K562 (cell line): ENCODE measurements at regions not wholly inside any gene's neighbourhood (a gene's known extent, or its start where the extent isn't known, plus 50 kb on each side); places are given as distances from the start of the nearest gene placed in this dataset.

Experiments
- BRD4 ChIP-seq: fragments of 200-600 bp; sonication (generic); IDR thresholded peaks from 2 replicates; pipeline ENCODE4 v1.6.1; 2017; ENCODE audit warnings: inconsistent platforms
- CREB1 ChIP-seq, 2 experiments: sonication (generic) in 1 of 2; formaldehyde crosslinking in 1 of 2; IDR thresholded peaks; 2 replicates each; pipeline versions ENCODE4 v1.6.1 to v1.8.0; 2012 to 2022; ENCODE audit warnings: inconsistent platforms in 1 of 2, mild to moderate bottlenecking in 1 of 2, missing genetic modification reagents in 1 of 2, moderate library complexity in 1 of 2
- ZNF407 ChIP-seq: fragments of 450-650 bp; IDR thresholded peaks from 2 replicates; pipeline ENCODE4 v1.6.1; 2016; ENCODE audit warnings: low read depth

GRCh38 chr4:28432348-28433025 is 1571.8 kb downstream of the STIM2 start (continued):
- TF ChIP-seq ZNF407 (no peak), CREB1 (IDR thresholded peaks at IDR 0.05) (no peak), CREB1 (CRISPR knock-in tag; IDR thresholded peaks at IDR 0.05) (no peak), BRD4 (no peak)
